Hepatocyte (in vitro differentiated cells): ENCODE measurements at regions not wholly inside any gene's neighbourhood (a gene's known extent, or its start where the extent isn't known, plus 50 kb on each side); places are given as distances from the start of the nearest gene placed in this dataset.

ENCODE experiments used
- EZH2 ChIP-seq: fragments of 200-600 bp; sonication (generic); IDR thresholded peaks from 2 replicates; pipeline ENCODE4 v1.6.1; 2016; ENCODE audit warnings: antibody characterized with exemption, mild to moderate bottlenecking, borderline replicate concordance
- TF ChIP-seq, protein P1 (sequence below): fragments of 200-600 bp; sonication (generic); IDR thresholded peaks from 2 replicates; pipeline ENCODE4 v1.5.1; 2016; ENCODE audit warnings: antibody characterized with exemption, mild to moderate bottlenecking; ENCODE audit not compliant: poor library complexity

DNA sequence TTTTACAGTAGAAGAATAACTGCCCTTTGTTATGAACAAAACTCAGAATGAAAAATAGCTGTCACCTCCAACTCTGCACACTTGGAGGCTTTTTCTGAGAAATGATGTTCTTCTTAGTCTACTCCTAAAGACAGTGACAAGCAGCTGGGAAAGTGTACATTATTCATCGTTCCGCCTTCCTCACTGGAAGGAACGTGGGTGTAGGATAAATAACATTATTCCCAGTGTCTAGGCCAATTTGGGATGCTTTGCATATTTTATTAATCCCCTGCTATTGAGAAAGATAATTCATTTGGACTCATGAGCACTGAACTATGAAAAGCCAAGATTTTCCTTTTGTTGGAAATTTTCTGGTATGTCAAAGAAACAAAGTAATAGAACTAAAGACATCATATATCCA lies 87.8 kb downstream of the VCX2 start:
- no peak for TF ChIP-seq EZH2
- TF ChIP-seq, protein P1, sequence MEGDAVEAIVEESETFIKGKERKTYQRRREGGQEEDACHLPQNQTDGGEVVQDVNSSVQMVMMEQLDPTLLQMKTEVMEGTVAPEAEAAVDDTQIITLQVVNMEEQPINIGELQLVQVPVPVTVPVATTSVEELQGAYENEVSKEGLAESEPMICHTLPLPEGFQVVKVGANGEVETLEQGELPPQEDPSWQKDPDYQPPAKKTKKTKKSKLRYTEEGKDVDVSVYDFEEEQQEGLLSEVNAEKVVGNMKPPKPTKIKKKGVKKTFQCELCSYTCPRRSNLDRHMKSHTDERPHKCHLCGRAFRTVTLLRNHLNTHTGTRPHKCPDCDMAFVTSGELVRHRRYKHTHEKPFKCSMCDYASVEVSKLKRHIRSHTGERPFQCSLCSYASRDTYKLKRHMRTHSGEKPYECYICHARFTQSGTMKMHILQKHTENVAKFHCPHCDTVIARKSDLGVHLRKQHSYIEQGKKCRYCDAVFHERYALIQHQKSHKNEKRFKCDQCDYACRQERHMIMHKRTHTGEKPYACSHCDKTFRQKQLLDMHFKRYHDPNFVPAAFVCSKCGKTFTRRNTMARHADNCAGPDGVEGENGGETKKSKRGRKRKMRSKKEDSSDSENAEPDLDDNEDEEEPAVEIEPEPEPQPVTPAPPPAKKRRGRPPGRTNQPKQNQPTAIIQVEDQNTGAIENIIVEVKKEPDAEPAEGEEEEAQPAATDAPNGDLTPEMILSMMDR = no peak
